NCI-H2227 (cell line): ENCODE measurements at regions not wholly inside any gene's neighbourhood (a gene's known extent, or its start where the extent isn't known, plus 50 kb on each side); places are given as distances from the start of the nearest gene placed in this dataset.
"Not testable (repeated sequence)": the region's sequence is repeated elsewhere in the genome, so short reads cannot be mapped to it uniquely, and the experiment has no call there.

ENCODE experiments used
- DNase-seq: peaks from one replicate; lab custom pipeline; 2025; ENCODE audit not compliant: unreplicated experiment; lab: John Stamatoyannopoulos, UW

- no peak for DNase-seq
Observed at GRCh38 chr13:93007928-93008327, 218.7 kb upstream of the GPC6 start.

GRCh38 chr13:93017493-93018112, 209.0 kb upstream of the GPC6 start:
- DNase-seq, result no peak

- no peak for DNase-seq
Observed at GRCh38 chr13:93023929-93024328, 202.7 kb upstream of the GPC6 start.

GRCh38 chr13:93025984-93026383, 200.6 kb upstream of the GPC6 start:
- no peak for DNase-seq

GRCh38 chr13:93029536-93029935, 197.1 kb upstream of the GPC6 start:
- DNase-seq, result no peak

GRCh38 chr13:93036380-93036779, 190.2 kb upstream of the GPC6 start:
- DNase-seq, result no peak

- no peak for DNase-seq
Observed at GRCh38 chr13:93037780-93038179, 188.8 kb upstream of the GPC6 start.

GRCh38 chr13:93038187-93038586, 188.4 kb upstream of the GPC6 start:
- no peak for DNase-seq

- no peak for DNase-seq
Observed at GRCh38 chr13:93039131-93039530, 187.5 kb upstream of the GPC6 start.

- not testable (repeated sequence) for DNase-seq
Observed at GRCh38 chr13:93041566-93041965, 185.0 kb upstream of the GPC6 start.

- DNase-seq, result no peak
Observed at GRCh38 chr13:93045836-93046235, 180.8 kb upstream of the GPC6 start.

GRCh38 chr13:93055233-93055632, 171.4 kb upstream of the GPC6 start:
- no peak for DNase-seq

- no peak for DNase-seq
Observed at GRCh38 chr13:93058301-93058700, 168.3 kb upstream of the GPC6 start.

GRCh38 chr13:93060144-93060543, 166.5 kb upstream of the GPC6 start:
- no peak for DNase-seq

- DNase-seq, result no peak
Observed at GRCh38 chr13:93066187-93066586, 160.4 kb upstream of the GPC6 start.

- peak; percentile 2 for DNase-seq
Observed at GRCh38 chr13:93079294-93079693, 147.3 kb upstream of the GPC6 start.

GRCh38 chr13:93080166-93080565, 146.4 kb upstream of the GPC6 start:
- DNase-seq, result no peak

- DNase-seq, result no peak
Observed at GRCh38 chr13:93080587-93080986, 146.0 kb upstream of the GPC6 start.

- DNase-seq, result no peak
Observed at GRCh38 chr13:93086329-93086728, 140.3 kb upstream of the GPC6 start.

GRCh38 chr13:93098972-93099371, 127.6 kb upstream of the GPC6 start:
- DNase-seq, result no peak

GRCh38 chr13:93101226-93101734, 125.3 kb upstream of the GPC6 start:
- DNase-seq, result no peak

GRCh38 chr13:93104270-93104669, 122.3 kb upstream of the GPC6 start:
- no peak for DNase-seq

- DNase-seq, result no peak
Observed at GRCh38 chr13:93108111-93108601, 118.5 kb upstream of the GPC6 start.
